SK-N-SH (cell line): ENCODE measurements at regions not wholly inside any gene's neighbourhood (a gene's known extent, or its start where the extent isn't known, plus 50 kb on each side); places are given as distances from the start of the nearest gene placed in this dataset.
A peak's percentile ranks its signal among the peaks of the same experiment; 100 is the strongest.

Experiments used
- CTCF ChIA-PET: fragments of 300-600, 350-600 bp; formaldehyde crosslinking; extraction: SDS; loops from one replicate; lab custom pipeline; 2021; lab: Yijun Ruan, JAX
- POLR2A ChIA-PET: fragments of 350-600 bp; sonication (Branson Sonifier 250); formaldehyde crosslinking; extraction: SDS; loops from one replicate; lab custom pipeline; 2020; ENCODE audit warnings: antibody characterized with exemption, inconsistent platforms; lab: Yijun Ruan, JAX
- DNase-seq: peaks from one replicate; pipeline ENCODE4 v3.0.0; 2012
- H2AFZ ChIP-seq: fragments of 200-600 bp; sonication (generic); 2 replicates; pipeline ENCODE4 v1.8.1; 2016; ENCODE audit warnings: antibody characterized with exemption, mild to moderate bottlenecking, low read depth
- H3F3A ChIP-seq: fragments of 200-600 bp; sonication (generic); replicated peaks from 2 replicates; pipeline ENCODE3; 2016; ENCODE audit warnings: antibody characterized with exemption, mild to moderate bottlenecking; ENCODE audit not compliant: insufficient read depth
- H3K27ac ChIP-seq, 2 experiments: fragments of 200-500 bp in 1 of 2; fragments of 200-600 bp in 1 of 2; sonication (Bioruptor generic) in 1 of 2; sonication (generic), shearing (Covaris generic) in 1 of 2; 2 replicates each; pipeline versions ENCODE4 v1.5.1 to v1.6.1; 2014 to 2016; ENCODE audit warnings: low read depth in 2 of 2, inconsistent platforms in 1 of 2, low read length in 1 of 2, mild to moderate bottlenecking in 1 of 2, mixed read lengths in 1 of 2
- H3K27me3 ChIP-seq: fragments of 200-600 bp; sonication (generic), shearing (Covaris generic); 2 replicates; pipeline ENCODE4 v1.6.1; 2016; ENCODE audit warnings: mixed run types; ENCODE audit not compliant: insufficient read depth
- H3K36me3 ChIP-seq, 2 experiments: fragments of 200-500 bp in 1 of 2; fragments of 200-600 bp in 1 of 2; sonication (Bioruptor generic) in 1 of 2; sonication (generic) in 1 of 2; replicated peaks in 1 of 2; 2 replicates each; pipeline versions ENCODE3 to v1.5.1; 2014 to 2016; ENCODE audit warnings: low read length in 1 of 2, mild to moderate bottlenecking in 1 of 2; ENCODE audit not compliant: insufficient read depth in 2 of 2, control insufficient read depth in 1 of 2
- H3K4me1 ChIP-seq, 2 experiments: fragments of 200-500 bp in 1 of 2; fragments of 200-600 bp in 1 of 2; sonication (Bioruptor generic) in 1 of 2; sonication (generic), shearing (Covaris generic) in 1 of 2; 2 replicates each; pipeline versions ENCODE4 v1.5.1 to v1.6.1; 2014 to 2016; ENCODE audit warnings: low read depth in 1 of 2, low read length in 1 of 2, mixed run types in 1 of 2; ENCODE audit not compliant: insufficient read depth in 2 of 2, control insufficient read depth in 1 of 2
- H3K4me2 ChIP-seq: fragments of 200-600 bp; sonication (generic), shearing (Covaris generic); 2 replicates; pipeline ENCODE4 v1.6.1; 2017; ENCODE audit warnings: mixed run types
- H3K4me3 ChIP-seq, 2 experiments: fragments of 200-500 bp in 1 of 2; fragments of 200-600 bp in 1 of 2; sonication (Bioruptor generic) in 1 of 2; sonication (generic), shearing (Covaris generic) in 1 of 2; 2 replicates each; pipeline versions ENCODE4 v1.5.1 to v1.8.1; 2014 to 2016; ENCODE audit warnings: low read depth in 2 of 2, inconsistent platforms in 1 of 2, low read length in 1 of 2, mild to moderate bottlenecking in 1 of 2, mixed read lengths in 1 of 2, moderate library complexity in 1 of 2
- H3K79me2 ChIP-seq: fragments of 200-600 bp; sonication (generic); 2 replicates; pipeline ENCODE4 v1.8.1; 2017; ENCODE audit warnings: mild to moderate bottlenecking; ENCODE audit not compliant: insufficient read depth
- H3K9ac ChIP-seq: fragments of 200-600 bp; sonication (generic); 2 replicates; pipeline ENCODE4 v1.6.1; 2017; ENCODE audit warnings: mixed run types
- H3K9me2 ChIP-seq: fragments of 200-600 bp; sonication (generic); 2 replicates; pipeline ENCODE4 v1.6.1; 2017; ENCODE audit warnings: mixed run types
- H3K9me3 ChIP-seq: fragments of 200-600 bp; sonication (generic); 2 replicates; pipeline ENCODE4 v1.6.1; 2017; ENCODE audit warnings: mixed run types, mild to moderate bottlenecking, moderate library complexity
- H4K20me1 ChIP-seq: fragments of 200-600 bp; sonication (generic); 2 replicates; pipeline ENCODE4 v1.6.1; 2017; ENCODE audit warnings: mild to moderate bottlenecking, mixed run types; ENCODE audit not compliant: insufficient read depth
- CTCF ChIP-seq: fragments of 200-600 bp; sonication (generic); IDR thresholded peaks from 2 replicates; pipeline ENCODE4 v1.6.1; 2017; ENCODE audit warnings: antibody characterized with exemption, mild to moderate bottlenecking, moderate library complexity
- EZH2phosphoT487 ChIP-seq: fragments of 200-600 bp; sonication (generic); IDR thresholded peaks from 2 replicates; pipeline ENCODE4 v1.6.1; 2017; ENCODE audit warnings: low read depth, mixed run types, mild to moderate bottlenecking, antibody characterized with exemption, moderate library complexity, borderline replicate concordance
- FOSL2 ChIP-seq: IDR thresholded peaks from 2 replicates; pipeline ENCODE4 v1.4.0; 2012; ENCODE audit warnings: low read depth, mild to moderate bottlenecking, moderate library complexity, borderline replicate concordance
- GATA2 ChIP-seq: sonication (generic); formaldehyde crosslinking; IDR thresholded peaks from 2 replicates; pipeline ENCODE4 v1.5.0; 2020; ENCODE audit warnings: mild to moderate bottlenecking, missing genetic modification reagents
- MAX ChIP-seq: IDR thresholded peaks from 2 replicates; pipeline ENCODE4 v1.4.0; 2012; ENCODE audit warnings: low read depth
- NFIC ChIP-seq: IDR thresholded peaks from 2 replicates; pipeline ENCODE4 v1.4.0; 2012; ENCODE audit warnings: borderline replicate concordance
- NRF1 ChIP-seq: IDR thresholded peaks from 2 replicates; pipeline ENCODE4 v1.6.1; 2012; ENCODE audit warnings: low read depth, mild to moderate bottlenecking, low read length
- RCOR1 ChIP-seq: fragments of 150-350 bp; IDR thresholded peaks from 2 replicates; pipeline ENCODE4 v1.6.1; 2017; ENCODE audit warnings: antibody characterized with exemption, low read length
- SMC3 ChIP-seq: IDR thresholded peaks from 2 replicates; pipeline ENCODE4 v1.6.1; 2012; ENCODE audit warnings: low read depth, low read length, improper control_type of control experiment
- YY1 ChIP-seq: IDR thresholded peaks from 2 replicates; pipeline ENCODE4 v1.4.0; 2012; ENCODE audit warnings: low read depth, mild to moderate bottlenecking
- WGBS: methylation state at CpG from one replicate; pipeline ENCODE4 v1.1.6; 2017; ENCODE audit warnings: low lambda C conversion rate; 5-methylcytosine and 5-hydroxymethylcytosine counted together
- TF ChIP-seq, protein P1 (sequence below): IDR thresholded peaks from 2 replicates; pipeline ENCODE4 v1.4.0; 2012; ENCODE audit warnings: low read depth, borderline replicate concordance
- TF ChIP-seq, protein P2 (sequence below): fragments of 150-350 bp; IDR thresholded peaks from 2 replicates; pipeline ENCODE4 v1.6.1; 2016; ENCODE audit warnings: mild to moderate bottlenecking, low read depth, low read length

DNA sequence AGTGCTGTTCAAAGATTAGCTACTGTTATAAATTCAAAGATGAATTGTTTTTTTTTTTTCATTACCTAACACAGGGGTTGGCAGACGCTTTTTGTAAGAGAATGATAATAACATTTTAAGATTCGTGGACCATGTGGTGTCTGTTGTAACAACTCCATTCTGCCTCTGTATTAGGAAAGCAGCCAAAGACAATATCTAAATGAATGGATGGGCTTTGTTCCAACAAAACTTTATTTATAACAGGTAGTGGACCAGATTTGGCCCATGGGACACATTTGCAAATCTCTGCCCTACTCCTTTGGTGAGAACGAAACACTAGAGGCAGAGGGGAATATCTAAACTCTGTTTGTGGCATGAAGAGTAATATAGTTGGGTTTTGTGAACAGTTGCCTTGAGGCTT is 83.6 kb upstream of the BLID start:
- no peak for DNase-seq
- H4K20me1 ChIP-seq, result no peaks in the 10 kb centered on the region
- no peak overlapping the region for H3K4me3 ChIP-seq
- POLR2A ChIA-PET, result no interaction called here
- H3K36me3 ChIP-seq, result no peaks in the 10 kb centered on the region
- peaks cover 13 to 40% of the 10 kb centered on the region in 2 experiments for H3K4me1 ChIP-seq
- peak overlapping the region; percentile 25; the same call in 1 of the 2 replicates for H3K4me2 ChIP-seq
- peak overlapping the region; percentile 50 to 99; a peak in 3 of 4 replicates for H3K27ac ChIP-seq
- TF ChIP-seq NFIC, result peak; percentile 59; the same call in 1 of the 2 replicates
- TF ChIP-seq, protein P1, sequence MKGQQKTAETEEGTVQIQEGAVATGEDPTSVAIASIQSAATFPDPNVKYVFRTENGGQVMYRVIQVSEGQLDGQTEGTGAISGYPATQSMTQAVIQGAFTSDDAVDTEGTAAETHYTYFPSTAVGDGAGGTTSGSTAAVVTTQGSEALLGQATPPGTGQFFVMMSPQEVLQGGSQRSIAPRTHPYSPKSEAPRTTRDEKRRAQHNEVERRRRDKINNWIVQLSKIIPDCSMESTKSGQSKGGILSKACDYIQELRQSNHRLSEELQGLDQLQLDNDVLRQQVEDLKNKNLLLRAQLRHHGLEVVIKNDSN, result no peak
- TF ChIP-seq, all 33 proteins: peak for 1
- no peaks in the 10 kb centered on the region for H3K9me2 ChIP-seq
- H3K9me3 ChIP-seq, result no peaks in the 10 kb centered on the region
- H3K79me2 ChIP-seq, result peaks cover 74% of the 10 kb centered on the region
- 61% methylated on average over 3 of the region's 3 CpGs for WGBS
- no peak overlapping the region for H2AFZ ChIP-seq
- peaks cover 46% of the 10 kb centered on the region for H3F3A ChIP-seq
- CTCF ChIA-PET, result interaction anchor here (0.6 to 2.5 kb wide), 4 partner anchors 16 to 544 kb away, joined by 3 to 13 read pairs (median 8); no protein-coding TSS in a partner anchor
- H3K27me3 ChIP-seq, result no peaks in the 10 kb centered on the region
- H3K9ac ChIP-seq, result no peak overlapping the region

- Histone ChIP-seq H3K79me2 (peaks cover 87% of the 10 kb centered on the region), H3K4me1 (peaks cover 13 to 50% of the 10 kb centered on the region in 2 experiments), H3K27me3 (no peaks in the 10 kb centered on the region), H2AFZ (no peak overlapping the region), H3K9me2 (no peaks in the 10 kb centered on the region), H3K9me3 (no peaks in the 10 kb centered on the region), H4K20me1 (no peaks in the 10 kb centered on the region), H3K4me3 (no peak overlapping the region), H3F3A (peaks cover 58% of the 10 kb centered on the region), H3K27ac (peak overlapping the region; percentile 66 to 99; a peak in 3 of 4 replicates), H3K9ac (peak overlapping the region; percentile 35; the same call in 1 of the 2 replicates), H3K4me2 (peak overlapping the region; percentile 31; the same call in 1 of the 2 replicates), H3K36me3 (no peaks in the 10 kb centered on the region)
- no peak for DNase-seq
- TF ChIP-seq NRF1, result no peak
- TF ChIP-seq MAX, result no peak
- TF ChIP-seq, protein P2, sequence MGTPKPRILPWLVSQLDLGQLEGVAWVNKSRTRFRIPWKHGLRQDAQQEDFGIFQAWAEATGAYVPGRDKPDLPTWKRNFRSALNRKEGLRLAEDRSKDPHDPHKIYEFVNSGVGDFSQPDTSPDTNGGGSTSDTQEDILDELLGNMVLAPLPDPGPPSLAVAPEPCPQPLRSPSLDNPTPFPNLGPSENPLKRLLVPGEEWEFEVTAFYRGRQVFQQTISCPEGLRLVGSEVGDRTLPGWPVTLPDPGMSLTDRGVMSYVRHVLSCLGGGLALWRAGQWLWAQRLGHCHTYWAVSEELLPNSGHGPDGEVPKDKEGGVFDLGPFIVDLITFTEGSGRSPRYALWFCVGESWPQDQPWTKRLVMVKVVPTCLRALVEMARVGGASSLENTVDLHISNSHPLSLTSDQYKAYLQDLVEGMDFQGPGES, result no peak
- TF ChIP-seq SMC3, result no peak
- TF ChIP-seq GATA2, result no peak
- TF ChIP-seq CTCF, result no peak
- TF ChIP-seq YY1, result no peak
- no peak for TF ChIP-seq RCOR1
- TF ChIP-seq EZH2phosphoT487, result no peak
- TF ChIP-seq FOSL2, result no peak
- POLR2A ChIA-PET, result no interaction called here
- CTCF ChIA-PET, result interaction anchor here (1.1 to 1.3 kb wide), 2 partner anchors 307 to 543 kb away, joined by 4 to 5 read pairs; no protein-coding TSS in a partner anchor
- 92% methylated on average over 7 of the region's 7 CpGs for WGBS
Observed at GRCh38 chr11:122198291-122198983, 82.4 kb upstream of the BLID start.
